ENCODE measurements at regions not wholly inside any gene's neighbourhood (a gene's known extent, or its start where the extent isn't known, plus 50 kb on each side); places are given as distances from the start of the nearest gene placed in this dataset.

GRCh38 chr11:50181334-50181733 is 148.7 kb downstream of the OR4C45 start:
- no peak for TF ChIP-seq MAX (CRISPR knock-in tag; IDR thresholded peaks at IDR 0.05)
- TF ChIP-seq NR3C1 (CRISPR knock-in tag; conservative IDR thresholded peaks at IDR 0.05; ENCODE audit: low read depth), result no peak
- no peak for TF ChIP-seq CREB1 (CRISPR knock-in tag; IDR thresholded peaks at IDR 0.05)
- TF ChIP-seq EMX1 (CRISPR knock-in tag; IDR thresholded peaks at IDR 0.05), result no peak
- no peak for TF ChIP-seq CTCF (IDR thresholded peaks at IDR 0.05)
